HEK293 (cell line): ENCODE measurements at regions not wholly inside any gene's neighbourhood (a gene's known extent, or its start where the extent isn't known, plus 50 kb on each side); places are given as distances from the start of the nearest gene placed in this dataset.

Experiments
- CTCF ChIP-seq: fragments of 450-650 bp; formaldehyde crosslinking; IDR thresholded peaks from 2 replicates; pipeline ENCODE4 v1.5.1; 2016; ENCODE audit warnings: missing biosample characterization, missing genetic modification characterization
- ZBTB26 ChIP-seq: fragments of 450-650 bp; formaldehyde crosslinking; optimal IDR thresholded peaks from 2 replicates; pipeline ENCODE3; 2016; ENCODE audit warnings: missing biosample characterization, mild to moderate bottlenecking, missing genetic modification characterization
- ZNF426 ChIP-seq: fragments of 450-650 bp; formaldehyde crosslinking; IDR thresholded peaks from 2 replicates; pipeline ENCODE4 v1.5.1; 2017; ENCODE audit warnings: missing biosample characterization, missing genetic modification characterization, mild to moderate bottlenecking, inconsistent platforms, moderate library complexity

GRCh38 chr6:62612471-62612870 lies 326.4 kb upstream of the KHDRBS2 start:
- TF ChIP-seq ZNF426 (tag by site-specific recombination) (no peak), ZBTB26 (tag by site-specific recombination) (no peak), CTCF (tag by site-specific recombination) (no peak)
